ENCODE measurements at regions not wholly inside any gene's neighbourhood (a gene's known extent, or its start where the extent isn't known, plus 50 kb on each side); places are given as distances from the start of the nearest gene placed in this dataset.

- TF ChIP-seq, protein P1, sequence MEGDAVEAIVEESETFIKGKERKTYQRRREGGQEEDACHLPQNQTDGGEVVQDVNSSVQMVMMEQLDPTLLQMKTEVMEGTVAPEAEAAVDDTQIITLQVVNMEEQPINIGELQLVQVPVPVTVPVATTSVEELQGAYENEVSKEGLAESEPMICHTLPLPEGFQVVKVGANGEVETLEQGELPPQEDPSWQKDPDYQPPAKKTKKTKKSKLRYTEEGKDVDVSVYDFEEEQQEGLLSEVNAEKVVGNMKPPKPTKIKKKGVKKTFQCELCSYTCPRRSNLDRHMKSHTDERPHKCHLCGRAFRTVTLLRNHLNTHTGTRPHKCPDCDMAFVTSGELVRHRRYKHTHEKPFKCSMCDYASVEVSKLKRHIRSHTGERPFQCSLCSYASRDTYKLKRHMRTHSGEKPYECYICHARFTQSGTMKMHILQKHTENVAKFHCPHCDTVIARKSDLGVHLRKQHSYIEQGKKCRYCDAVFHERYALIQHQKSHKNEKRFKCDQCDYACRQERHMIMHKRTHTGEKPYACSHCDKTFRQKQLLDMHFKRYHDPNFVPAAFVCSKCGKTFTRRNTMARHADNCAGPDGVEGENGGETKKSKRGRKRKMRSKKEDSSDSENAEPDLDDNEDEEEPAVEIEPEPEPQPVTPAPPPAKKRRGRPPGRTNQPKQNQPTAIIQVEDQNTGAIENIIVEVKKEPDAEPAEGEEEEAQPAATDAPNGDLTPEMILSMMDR (IDR thresholded peaks at IDR 0.05) = no peak
- TF ChIP-seq EP300 (IDR thresholded peaks at IDR 0.05) = no peak
- TF ChIP-seq POLR2AphosphoS5 (IDR thresholded peaks at IDR 0.05) = no peak
These were observed 1337.6 kb upstream of the SLC39A10 start for GRCh38 chr2:194319222-194319992.

Measured in sigmoid colon (tissue), 4 donors.